ENCODE measurements at regions not wholly inside any gene's neighbourhood (a gene's known extent, or its start where the extent isn't known, plus 50 kb on each side); places are given as distances from the start of the nearest gene placed in this dataset.

DNA sequence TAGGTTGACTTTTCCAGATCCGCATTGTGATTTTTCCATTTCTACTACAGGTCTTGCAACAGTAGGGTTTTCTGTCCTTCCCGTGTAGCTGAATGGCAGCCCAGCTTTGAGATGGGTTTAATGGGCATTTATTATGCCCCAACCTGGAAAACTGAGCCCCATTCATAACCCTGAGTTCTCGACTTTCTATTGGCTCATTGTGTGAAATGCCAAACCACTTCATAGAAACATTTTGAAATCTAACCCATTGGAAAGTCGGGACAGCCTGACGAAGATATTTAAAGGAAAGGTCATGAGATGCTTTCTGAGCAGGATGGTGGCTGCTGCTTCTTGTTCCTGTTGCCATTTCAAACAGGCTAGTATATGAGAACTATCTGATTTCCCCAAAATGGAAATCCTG lies 203.5 kb downstream of the ZFP36L2 start:
- Histone ChIP-seq H3K9ac (ENCODE audit: low read length) (no peak overlapping the region), H3K4me3 (replicated peaks in 1 of 2; ENCODE audit: low read depth in 1 of 2, low read length in 2 of 2) (no peak overlapping the region), H2AFZ (ENCODE audit: low read depth, low read length, poor library complexity, severe bottlenecking) (no peak overlapping the region), H3K4me1 (ENCODE audit: control insufficient read depth in 1 of 2, insufficient read depth in 2 of 2, low read length in 2 of 2) (no peaks in the 10 kb centered on the region), H3K79me2 (ENCODE audit: insufficient read depth, low read length) (no peaks in the 10 kb centered on the region), H3K36me3 (ENCODE audit: control insufficient read depth in 1 of 2, insufficient read depth in 2 of 2, low read length in 2 of 2) (no peaks in the 10 kb centered on the region), H4K20me1 (ENCODE audit: insufficient read depth) (no peaks in the 10 kb centered on the region), H3K4me2 (ENCODE audit: low read length) (no peak overlapping the region), H3K9me3 (ENCODE audit: control insufficient read depth in 1 of 2, insufficient read depth in 1 of 2, low read depth in 1 of 2, low read length in 2 of 2) (peaks cover 0 to 11% of the 10 kb centered on the region in 2 experiments; a peak in 3 of 4 replicates), H3K9me2 (ENCODE audit: insufficient read depth) (no peaks in the 10 kb centered on the region), H3K27me3 (ENCODE audit: insufficient read depth, low read length) (no peaks in the 10 kb centered on the region), H3K27ac (ENCODE audit: low read depth, low read length) (no peak overlapping the region)
- RAD21 ChIA-PET (ENCODE audit: low non-redundant PET in 1 of 2, low total read pairs in 2 of 2, uncharacterized antibody in 2 of 2, unreplicated experiment in 2 of 2) = no interaction called here
- no peak for TF ChIP-seq SIN3A (IDR thresholded peaks at IDR 0.05; ENCODE audit: low read depth)
- POLR2A ChIA-PET = no interaction called here
- ATAC-seq = no peak
- CTCF ChIA-PET = no interaction called here
- no peak for DNase-seq (ENCODE audit: low read depth, low spot score)
- intact Hi-C loops (cut with micrococcal nuclease) = loop anchor here (5.0 kb wide), 1 partner anchor 204 kb away; the partner anchor contains the start of gene ZFP36L2
- BruUV-seq (replicated peaks) = no TSS peak

DNA sequence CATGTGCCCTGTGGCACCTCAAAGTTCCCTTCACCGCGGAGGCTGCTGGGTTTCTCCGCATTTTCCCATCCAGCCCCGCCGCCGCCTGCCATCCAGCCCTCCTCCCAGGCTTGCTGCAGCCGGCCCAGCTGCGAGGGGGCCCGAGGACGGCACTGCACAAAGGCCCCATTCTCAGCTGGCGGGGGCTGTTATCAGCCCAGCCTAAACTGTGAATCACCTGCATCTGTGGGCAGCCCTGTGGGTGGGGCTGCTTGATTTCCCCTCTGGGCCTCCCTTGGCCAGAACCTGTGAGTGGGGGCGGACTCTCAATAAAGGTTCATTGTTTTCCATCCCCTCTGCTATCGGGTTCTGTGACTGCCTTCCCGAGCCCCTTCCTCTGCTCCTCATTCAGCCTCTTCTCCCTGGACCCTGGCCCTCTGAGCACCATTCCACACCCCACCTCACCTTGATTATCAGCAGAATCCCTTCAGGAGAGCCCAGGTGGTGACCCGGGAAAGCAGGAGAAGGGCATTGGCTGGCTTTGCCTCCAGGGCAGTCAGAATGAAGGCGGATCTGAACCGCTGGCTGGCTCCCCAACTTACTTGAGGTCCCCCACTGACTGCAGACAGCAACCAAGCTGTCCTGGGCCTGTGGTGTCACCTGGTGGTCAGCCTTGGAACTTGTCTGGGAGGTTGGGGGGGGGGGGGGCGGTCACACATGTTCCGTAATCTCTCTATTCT lies 204.5 kb downstream of the ZFP36L2 start:
- BruUV-seq (replicated peaks) = no TSS peak
- Histone ChIP-seq H3K36me3 (ENCODE audit: control insufficient read depth in 1 of 2, insufficient read depth in 2 of 2, low read length in 2 of 2) (no peaks in the 10 kb centered on the region), H2AFZ (ENCODE audit: low read depth, low read length, poor library complexity, severe bottlenecking) (no peak overlapping the region), H3K27me3 (ENCODE audit: insufficient read depth, low read length) (no peaks in the 10 kb centered on the region), H3K9me3 (ENCODE audit: control insufficient read depth in 1 of 2, insufficient read depth in 1 of 2, low read depth in 1 of 2, low read length in 2 of 2) (peaks cover 0 to 11% of the 10 kb centered on the region in 2 experiments; a peak in 3 of 4 replicates), H3K79me2 (ENCODE audit: insufficient read depth, low read length) (no peaks in the 10 kb centered on the region), H3K4me3 (replicated peaks in 1 of 2; ENCODE audit: low read depth in 1 of 2, low read length in 2 of 2) (no peak overlapping the region), H3K4me1 (ENCODE audit: control insufficient read depth in 1 of 2, insufficient read depth in 2 of 2, low read length in 2 of 2) (no peaks in the 10 kb centered on the region), H3K9ac (ENCODE audit: low read length) (no peak overlapping the region), H3K9me2 (ENCODE audit: insufficient read depth) (no peaks in the 10 kb centered on the region), H4K20me1 (ENCODE audit: insufficient read depth) (no peaks in the 10 kb centered on the region), H3K4me2 (ENCODE audit: low read length) (no peak overlapping the region), H3K27ac (ENCODE audit: low read depth, low read length) (no peak overlapping the region)
- intact Hi-C loops (cut with micrococcal nuclease) = loop anchor here (5.0 kb wide), 1 partner anchor 205 kb away; the partner anchor contains the start of gene ZFP36L2
- DNase-seq (ENCODE audit: low read depth, low spot score) (peak; percentile 7), ATAC-seq (no peak)
- TF ChIP-seq JUND (IDR thresholded peaks at IDR 0.05) = no peak
- no peak for TF ChIP-seq YY1 (IDR thresholded peaks at IDR 0.05; ENCODE audit: extremely low read depth, insufficient replicate concordance, low read depth, low read length)
- TF ChIP-seq, protein P1, sequence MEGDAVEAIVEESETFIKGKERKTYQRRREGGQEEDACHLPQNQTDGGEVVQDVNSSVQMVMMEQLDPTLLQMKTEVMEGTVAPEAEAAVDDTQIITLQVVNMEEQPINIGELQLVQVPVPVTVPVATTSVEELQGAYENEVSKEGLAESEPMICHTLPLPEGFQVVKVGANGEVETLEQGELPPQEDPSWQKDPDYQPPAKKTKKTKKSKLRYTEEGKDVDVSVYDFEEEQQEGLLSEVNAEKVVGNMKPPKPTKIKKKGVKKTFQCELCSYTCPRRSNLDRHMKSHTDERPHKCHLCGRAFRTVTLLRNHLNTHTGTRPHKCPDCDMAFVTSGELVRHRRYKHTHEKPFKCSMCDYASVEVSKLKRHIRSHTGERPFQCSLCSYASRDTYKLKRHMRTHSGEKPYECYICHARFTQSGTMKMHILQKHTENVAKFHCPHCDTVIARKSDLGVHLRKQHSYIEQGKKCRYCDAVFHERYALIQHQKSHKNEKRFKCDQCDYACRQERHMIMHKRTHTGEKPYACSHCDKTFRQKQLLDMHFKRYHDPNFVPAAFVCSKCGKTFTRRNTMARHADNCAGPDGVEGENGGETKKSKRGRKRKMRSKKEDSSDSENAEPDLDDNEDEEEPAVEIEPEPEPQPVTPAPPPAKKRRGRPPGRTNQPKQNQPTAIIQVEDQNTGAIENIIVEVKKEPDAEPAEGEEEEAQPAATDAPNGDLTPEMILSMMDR (IDR thresholded peaks at IDR 0.05 in 2 of 3, conservative IDR thresholded peaks at IDR 0.05 in 1 of 3; ENCODE audit: borderline replicate concordance in 1 of 3, insufficient read depth in 1 of 3, low read depth in 2 of 3, low read length in 2 of 3) = peak; percentile 48 to 68 (median 68); a peak in 5 of 6 replicates
- TF ChIP-seq, protein P2, sequence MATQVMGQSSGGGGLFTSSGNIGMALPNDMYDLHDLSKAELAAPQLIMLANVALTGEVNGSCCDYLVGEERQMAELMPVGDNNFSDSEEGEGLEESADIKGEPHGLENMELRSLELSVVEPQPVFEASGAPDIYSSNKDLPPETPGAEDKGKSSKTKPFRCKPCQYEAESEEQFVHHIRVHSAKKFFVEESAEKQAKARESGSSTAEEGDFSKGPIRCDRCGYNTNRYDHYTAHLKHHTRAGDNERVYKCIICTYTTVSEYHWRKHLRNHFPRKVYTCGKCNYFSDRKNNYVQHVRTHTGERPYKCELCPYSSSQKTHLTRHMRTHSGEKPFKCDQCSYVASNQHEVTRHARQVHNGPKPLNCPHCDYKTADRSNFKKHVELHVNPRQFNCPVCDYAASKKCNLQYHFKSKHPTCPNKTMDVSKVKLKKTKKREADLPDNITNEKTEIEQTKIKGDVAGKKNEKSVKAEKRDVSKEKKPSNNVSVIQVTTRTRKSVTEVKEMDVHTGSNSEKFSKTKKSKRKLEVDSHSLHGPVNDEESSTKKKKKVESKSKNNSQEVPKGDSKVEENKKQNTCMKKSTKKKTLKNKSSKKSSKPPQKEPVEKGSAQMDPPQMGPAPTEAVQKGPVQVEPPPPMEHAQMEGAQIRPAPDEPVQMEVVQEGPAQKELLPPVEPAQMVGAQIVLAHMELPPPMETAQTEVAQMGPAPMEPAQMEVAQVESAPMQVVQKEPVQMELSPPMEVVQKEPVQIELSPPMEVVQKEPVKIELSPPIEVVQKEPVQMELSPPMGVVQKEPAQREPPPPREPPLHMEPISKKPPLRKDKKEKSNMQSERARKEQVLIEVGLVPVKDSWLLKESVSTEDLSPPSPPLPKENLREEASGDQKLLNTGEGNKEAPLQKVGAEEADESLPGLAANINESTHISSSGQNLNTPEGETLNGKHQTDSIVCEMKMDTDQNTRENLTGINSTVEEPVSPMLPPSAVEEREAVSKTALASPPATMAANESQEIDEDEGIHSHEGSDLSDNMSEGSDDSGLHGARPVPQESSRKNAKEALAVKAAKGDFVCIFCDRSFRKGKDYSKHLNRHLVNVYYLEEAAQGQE (IDR thresholded peaks at IDR 0.05; ENCODE audit: low read depth) = no peak
- no peak for TF ChIP-seq SRF (IDR thresholded peaks at IDR 0.05; ENCODE audit: low read depth)
- TF ChIP-seq, protein P3, sequence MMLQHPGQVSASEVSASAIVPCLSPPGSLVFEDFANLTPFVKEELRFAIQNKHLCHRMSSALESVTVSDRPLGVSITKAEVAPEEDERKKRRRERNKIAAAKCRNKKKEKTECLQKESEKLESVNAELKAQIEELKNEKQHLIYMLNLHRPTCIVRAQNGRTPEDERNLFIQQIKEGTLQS (IDR thresholded peaks at IDR 0.05) = no peak
- peak; percentile 64 for TF ChIP-seq RAD21 (IDR thresholded peaks at IDR 0.05; ENCODE audit: low read depth)
- no peak for TF ChIP-seq POLR2AphosphoS5 (IDR thresholded peaks at IDR 0.05; ENCODE audit: low read depth, low read length)
- TF ChIP-seq SP1 (IDR thresholded peaks at IDR 0.05; ENCODE audit: low read depth) = no peak
- ChIA-PET POLR2A (no interaction called here), CTCF (no interaction called here), RAD21 (ENCODE audit: low non-redundant PET in 1 of 2, low total read pairs in 2 of 2, uncharacterized antibody in 2 of 2, unreplicated experiment in 2 of 2) (no interaction called here)
